NAMALWA (cell line): ENCODE measurements at regions not wholly inside any gene's neighbourhood (a gene's known extent, or its start where the extent isn't known, plus 50 kb on each side); places are given as distances from the start of the nearest gene placed in this dataset.
"Not testable (repeated sequence)": the region's sequence is repeated elsewhere in the genome, so short reads cannot be mapped to it uniquely, and the experiment has no call there.

ENCODE experiments used
- DNase-seq: peaks from one replicate; pipeline ENCODE4 v3.0.0-alpha.2; 2015; ENCODE audit warnings: low spot score

GRCh38 chr14:101247842-101248725 lies 313.2 kb upstream of the DIO3 start:
- DNase-seq, result no peak

- no peak for DNase-seq
Observed at GRCh38 chr14:101248840-101249675, 312.2 kb upstream of the DIO3 start.

- no peak for DNase-seq
Observed at GRCh38 chr14:101249676-101250036, 311.6 kb upstream of the DIO3 start.

- no peak for DNase-seq
Observed at GRCh38 chr14:101250336-101250947, 310.9 kb upstream of the DIO3 start.

GRCh38 chr14:101250948-101251811 lies 310.1 kb upstream of the DIO3 start:
- DNase-seq, result no peak

- DNase-seq, result no peak
Observed at GRCh38 chr14:101251812-101252442, 309.4 kb upstream of the DIO3 start.

- no peak for DNase-seq
Observed at GRCh38 chr14:101252443-101253214, 308.7 kb upstream of the DIO3 start.

- no peak for DNase-seq
Observed at GRCh38 chr14:101253948-101254347, 307.3 kb upstream of the DIO3 start.

- DNase-seq, result no peak
Observed at GRCh38 chr14:101254805-101255764, 306.2 kb upstream of the DIO3 start.

GRCh38 chr14:101255765-101256125 lies 305.6 kb upstream of the DIO3 start:
- no peak for DNase-seq

GRCh38 chr14:101256266-101256665 lies 305.0 kb upstream of the DIO3 start:
- no peak for DNase-seq

- DNase-seq, result no peak
Observed at GRCh38 chr14:101257551-101257950, 303.7 kb upstream of the DIO3 start.

- no peak for DNase-seq
Observed at GRCh38 chr14:101259748-101260147, 301.5 kb upstream of the DIO3 start.

- not testable (repeated sequence) for DNase-seq
Observed at GRCh38 chr14:101266441-101266840, 294.9 kb upstream of the DIO3 start.

- no peak for DNase-seq
Observed at GRCh38 chr14:101273091-101273490, 288.2 kb upstream of the DIO3 start.

GRCh38 chr14:101276309-101277091 lies 284.8 kb upstream of the DIO3 start:
- DNase-seq, result no peak

- no peak for DNase-seq
Observed at GRCh38 chr14:101282418-101282817, 278.9 kb upstream of the DIO3 start.

- no peak for DNase-seq
Observed at GRCh38 chr14:101284711-101285110, 276.6 kb upstream of the DIO3 start.
